Brain microvascular endothelial cell (primary cell): ENCODE measurements at regions not wholly inside any gene's neighbourhood (a gene's known extent, or its start where the extent isn't known, plus 50 kb on each side); places are given as distances from the start of the nearest gene placed in this dataset.

Experiments
- DNase-seq: peaks from one replicate; pipeline ENCODE4 v3.0.0-alpha.2; 2020
- H3K27ac ChIP-seq: fragments of 250-450 bp; sonication (Bioruptor Pico); 2 replicates; pipeline ENCODE4 v1.5.1; 2020; ENCODE audit warnings: mild to moderate bottlenecking, moderate library complexity
- H3K27me3 ChIP-seq: fragments of 250-450 bp; sonication (Bioruptor Pico); replicated peaks from 2 replicates; pipeline ENCODE4 v1.5.1; 2020; ENCODE audit warnings: mild to moderate bottlenecking
- H3K36me3 ChIP-seq: fragments of 250-450 bp; sonication (Bioruptor Pico); replicated peaks from 2 replicates; pipeline ENCODE4 v1.5.1; 2020; ENCODE audit warnings: mild to moderate bottlenecking
- H3K4me3 ChIP-seq: 2 replicates; pipeline ENCODE4 v1.5.1; 2011; ENCODE audit warnings: low read depth, mild to moderate bottlenecking, control low read depth, low read length, moderate library complexity
- CTCF ChIP-seq: IDR thresholded peaks from 2 replicates; pipeline ENCODE4 v1.5.1; 2011; ENCODE audit warnings: low read depth, mild to moderate bottlenecking, moderate library complexity, low read length, control low read depth, inconsistent platforms; ENCODE audit errors: missing control alignments
- in situ Hi-C: cut with HindIII; loops from 2 replicates; pipeline ENCODE4 v1.10.0; 2017; ENCODE audit warnings: low sequenced_read_pairs, low pct_ligation_motif_present

- Histone ChIP-seq H3K36me3 (no peaks in the 10 kb centered on the region), H3K4me3 (no peak overlapping the region), H3K27me3 (no peaks in the 10 kb centered on the region), H3K27ac (no peak overlapping the region)
- in situ Hi-C loops: no loop called here
- no peak for DNase-seq
- TF ChIP-seq CTCF: no peak
Measured at GRCh38 chr1:181909010-181909409, 152.5 kb downstream of the ZNF648 start.

- in situ Hi-C loops: no loop called here
- H3K27ac ChIP-seq: no peak overlapping the region
- no peaks in the 10 kb centered on the region for H3K36me3 ChIP-seq
- H3K4me3 ChIP-seq: no peak overlapping the region
- H3K27me3 ChIP-seq: no peaks in the 10 kb centered on the region
- DNase-seq: no peak
- TF ChIP-seq CTCF: no peak
Measured at GRCh38 chr1:181906631-181907030, 154.9 kb downstream of the ZNF648 start.

GRCh38 chr1:181905944-181906597 lies 155.4 kb downstream of the ZNF648 start:
- Histone ChIP-seq H3K27ac (no peak overlapping the region), H3K36me3 (no peaks in the 10 kb centered on the region), H3K4me3 (no peak overlapping the region), H3K27me3 (no peaks in the 10 kb centered on the region)
- DNase-seq: no peak
- no peak for TF ChIP-seq CTCF
- in situ Hi-C loops: no loop called here

GRCh38 chr1:181898773-181899172 lies 162.7 kb downstream of the ZNF648 start:
- H3K4me3 ChIP-seq: no peak overlapping the region
- no peak for DNase-seq
- in situ Hi-C loops: no loop called here
- no peak for TF ChIP-seq CTCF
- no peak overlapping the region for H3K27ac ChIP-seq
- no peaks in the 10 kb centered on the region for H3K27me3 ChIP-seq
- no peaks in the 10 kb centered on the region for H3K36me3 ChIP-seq

- no peak for DNase-seq
- H3K27ac ChIP-seq: no peak overlapping the region
- in situ Hi-C loops: no loop called here
- no peaks in the 10 kb centered on the region for H3K36me3 ChIP-seq
- TF ChIP-seq CTCF: no peak
- no peak overlapping the region for H3K4me3 ChIP-seq
- no peaks in the 10 kb centered on the region for H3K27me3 ChIP-seq
Measured at GRCh38 chr1:181896824-181897223, 164.7 kb downstream of the ZNF648 start.

- TF ChIP-seq CTCF: no peak
- no peak overlapping the region for H3K27ac ChIP-seq
- no peaks in the 10 kb centered on the region for H3K36me3 ChIP-seq
- in situ Hi-C loops: no loop called here
- H3K27me3 ChIP-seq: no peaks in the 10 kb centered on the region
- no peak overlapping the region for H3K4me3 ChIP-seq
- DNase-seq: no peak
Measured at GRCh38 chr1:181894439-181894859, 167.1 kb downstream of the ZNF648 start.
